Smooth muscle cell (in vitro differentiated cells): ENCODE measurements at regions not wholly inside any gene's neighbourhood (a gene's known extent, or its start where the extent isn't known, plus 50 kb on each side); places are given as distances from the start of the nearest gene placed in this dataset.

Experiments used
- DNase-seq: peaks from one replicate; lab custom pipeline; 2025; ENCODE audit not compliant: unreplicated experiment; lab: John Stamatoyannopoulos, UW
- H2AFZ ChIP-seq: fragments of 200-600 bp; sonication (generic); 2 replicates; pipeline ENCODE4 v1.6.0; 2016; ENCODE audit warnings: antibody characterized with exemption, low read depth, mild to moderate bottlenecking
- H3F3A ChIP-seq: fragments of 200-600 bp; sonication (generic); 2 replicates; pipeline ENCODE4 v1.6.0; 2017; ENCODE audit warnings: antibody characterized with exemption, low read depth
- H3K27ac ChIP-seq: fragments of 200-600 bp; sonication (generic); 2 replicates; pipeline ENCODE4 v1.5.1; 2016; ENCODE audit warnings: low read depth, mild to moderate bottlenecking
- H3K27me3 ChIP-seq: fragments of 200-600 bp; sonication (generic); 2 replicates; pipeline ENCODE4 v1.6.1; 2016; ENCODE audit warnings: low read depth, mild to moderate bottlenecking
- H3K36me3 ChIP-seq: fragments of 200-600 bp; sonication (generic); 2 replicates; pipeline ENCODE4 v1.5.1; 2016; ENCODE audit warnings: low read depth
- H3K4me1 ChIP-seq: fragments of 200-600 bp; sonication (generic); 2 replicates; pipeline ENCODE4 v1.5.1; 2016; ENCODE audit warnings: low read depth
- H3K4me2 ChIP-seq: fragments of 200-600 bp; sonication (generic); 2 replicates; pipeline ENCODE4 v1.6.0; 2016; ENCODE audit warnings: mild to moderate bottlenecking
- H3K4me3 ChIP-seq: fragments of 200-600 bp; sonication (generic); 2 replicates; pipeline ENCODE4 v1.5.1; 2016; ENCODE audit warnings: mild to moderate bottlenecking
- H3K79me2 ChIP-seq: fragments of 200-600 bp; sonication (generic); 2 replicates; pipeline ENCODE4 v1.6.0; 2016; ENCODE audit warnings: low read depth, mild to moderate bottlenecking
- H3K9ac ChIP-seq: fragments of 200-600 bp; sonication (generic); 2 replicates; pipeline ENCODE4 v1.6.0; 2016; ENCODE audit warnings: low read depth
- H3K9me3 ChIP-seq: fragments of 200-600 bp; sonication (generic); replicated peaks from 2 replicates; pipeline ENCODE4 v1.5.1; 2016; ENCODE audit warnings: low read depth
- H4K20me1 ChIP-seq: fragments of 200-600 bp; sonication (generic); 2 replicates; pipeline ENCODE4 v1.6.0; 2016; ENCODE audit warnings: low read depth
- WGBS: methylation state at CpG from one replicate; pipeline ENCODE4 v1.1.7; 2016; ENCODE audit warnings: low lambda C conversion rate; 5-methylcytosine and 5-hydroxymethylcytosine counted together
- TF ChIP-seq, protein P1 (sequence below): fragments of 200-600 bp; sonication (generic); IDR thresholded peaks from 2 replicates; pipeline ENCODE4 v1.5.1; 2017; ENCODE audit warnings: borderline replicate concordance, mild to moderate bottlenecking, antibody characterized with exemption; ENCODE audit not compliant: insufficient read depth, poor library complexity, severe bottlenecking

- no peak for DNase-seq
- Histone ChIP-seq H3F3A (no peaks in the 10 kb centered on the region), H3K9me3 (no peaks in the 10 kb centered on the region), H3K79me2 (no peaks in the 10 kb centered on the region), H3K4me1 (no peaks in the 10 kb centered on the region), H2AFZ (no peak overlapping the region), H3K36me3 (no peaks in the 10 kb centered on the region), H3K4me2 (no peak overlapping the region), H3K9ac (no peak overlapping the region), H4K20me1 (no peaks in the 10 kb centered on the region), H3K27me3 (peaks cover 43% of the 10 kb centered on the region), H3K4me3 (no peak overlapping the region), H3K27ac (no peak overlapping the region)
- WGBS = 96% methylated on average over 2 of the region's 2 CpGs
- TF ChIP-seq, protein P1, sequence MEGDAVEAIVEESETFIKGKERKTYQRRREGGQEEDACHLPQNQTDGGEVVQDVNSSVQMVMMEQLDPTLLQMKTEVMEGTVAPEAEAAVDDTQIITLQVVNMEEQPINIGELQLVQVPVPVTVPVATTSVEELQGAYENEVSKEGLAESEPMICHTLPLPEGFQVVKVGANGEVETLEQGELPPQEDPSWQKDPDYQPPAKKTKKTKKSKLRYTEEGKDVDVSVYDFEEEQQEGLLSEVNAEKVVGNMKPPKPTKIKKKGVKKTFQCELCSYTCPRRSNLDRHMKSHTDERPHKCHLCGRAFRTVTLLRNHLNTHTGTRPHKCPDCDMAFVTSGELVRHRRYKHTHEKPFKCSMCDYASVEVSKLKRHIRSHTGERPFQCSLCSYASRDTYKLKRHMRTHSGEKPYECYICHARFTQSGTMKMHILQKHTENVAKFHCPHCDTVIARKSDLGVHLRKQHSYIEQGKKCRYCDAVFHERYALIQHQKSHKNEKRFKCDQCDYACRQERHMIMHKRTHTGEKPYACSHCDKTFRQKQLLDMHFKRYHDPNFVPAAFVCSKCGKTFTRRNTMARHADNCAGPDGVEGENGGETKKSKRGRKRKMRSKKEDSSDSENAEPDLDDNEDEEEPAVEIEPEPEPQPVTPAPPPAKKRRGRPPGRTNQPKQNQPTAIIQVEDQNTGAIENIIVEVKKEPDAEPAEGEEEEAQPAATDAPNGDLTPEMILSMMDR = no peak
These were observed 317.7 kb downstream of the MAF start for GRCh38 chr16:79282806-79283205.

- no peak for DNase-seq
- Histone ChIP-seq H3K27me3 (peaks cover 54% of the 10 kb centered on the region), H3K79me2 (no peaks in the 10 kb centered on the region), H3K4me1 (no peaks in the 10 kb centered on the region), H4K20me1 (no peaks in the 10 kb centered on the region), H3K36me3 (no peaks in the 10 kb centered on the region), H3F3A (no peaks in the 10 kb centered on the region), H3K9me3 (no peaks in the 10 kb centered on the region), H3K4me2 (no peak overlapping the region), H2AFZ (no peak overlapping the region), H3K4me3 (no peak overlapping the region), H3K9ac (no peak overlapping the region), H3K27ac (no peak overlapping the region)
- WGBS = 91% methylated on average over 11 of the region's 11 CpGs
- TF ChIP-seq, protein P1 = no peak
These were observed 322.0 kb downstream of the MAF start for GRCh38 chr16:79278506-79278905.

GRCh38 chr16:79276501-79276900 lies 324.0 kb downstream of the MAF start:
- Histone ChIP-seq H3K27me3 (peaks cover 41% of the 10 kb centered on the region), H3K4me2 (no peak overlapping the region), H4K20me1 (no peaks in the 10 kb centered on the region), H3K4me3 (no peak overlapping the region), H3K36me3 (no peaks in the 10 kb centered on the region), H3K9me3 (no peaks in the 10 kb centered on the region), H3K27ac (no peak overlapping the region), H3K79me2 (no peaks in the 10 kb centered on the region), H2AFZ (no peak overlapping the region), H3F3A (no peaks in the 10 kb centered on the region), H3K4me1 (no peaks in the 10 kb centered on the region), H3K9ac (no peak overlapping the region)
- no peak for DNase-seq
- TF ChIP-seq, protein P1 = no peak
- 94% methylated on average over 6 of the region's 6 CpGs for WGBS

DNA sequence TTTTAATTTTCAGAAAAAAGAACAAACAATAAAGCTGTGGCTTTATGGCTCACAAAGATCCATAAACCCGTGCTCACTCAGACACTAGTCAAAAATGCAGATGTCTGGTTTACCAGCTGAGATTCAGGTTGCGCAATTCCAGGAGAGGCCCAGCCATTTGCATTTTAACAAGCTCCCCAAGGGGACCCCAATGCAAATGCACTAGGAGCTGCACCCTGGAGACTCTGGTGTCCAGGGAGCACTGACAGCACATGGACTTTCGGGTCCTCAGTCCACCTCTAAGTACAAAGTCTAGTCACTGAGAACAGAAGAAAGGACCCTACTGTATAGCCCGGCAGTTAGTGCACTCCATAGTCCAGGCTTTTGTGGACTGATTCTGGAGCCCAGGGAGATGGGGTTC lies 326.3 kb downstream of the MAF start:
- Histone ChIP-seq H3K36me3 (no peaks in the 10 kb centered on the region), H3K79me2 (no peaks in the 10 kb centered on the region), H3K27me3 (peaks cover 24% of the 10 kb centered on the region), H3K4me3 (no peak overlapping the region), H4K20me1 (no peaks in the 10 kb centered on the region), H3K4me2 (no peak overlapping the region), H3F3A (no peaks in the 10 kb centered on the region), H3K27ac (no peak overlapping the region), H3K9ac (no peak overlapping the region), H2AFZ (no peak overlapping the region), H3K4me1 (no peaks in the 10 kb centered on the region), H3K9me3 (no peaks in the 10 kb centered on the region)
- 85% methylated on average over 4 of the region's 4 CpGs for WGBS
- TF ChIP-seq, protein P1 = no peak
- no peak for DNase-seq
